ENCODE measurements at regions not wholly inside any gene's neighbourhood (a gene's known extent, or its start where the extent isn't known, plus 50 kb on each side); places are given as distances from the start of the nearest gene placed in this dataset.
A peak's percentile ranks its signal among the peaks of the same experiment; 100 is the strongest.

DNA sequence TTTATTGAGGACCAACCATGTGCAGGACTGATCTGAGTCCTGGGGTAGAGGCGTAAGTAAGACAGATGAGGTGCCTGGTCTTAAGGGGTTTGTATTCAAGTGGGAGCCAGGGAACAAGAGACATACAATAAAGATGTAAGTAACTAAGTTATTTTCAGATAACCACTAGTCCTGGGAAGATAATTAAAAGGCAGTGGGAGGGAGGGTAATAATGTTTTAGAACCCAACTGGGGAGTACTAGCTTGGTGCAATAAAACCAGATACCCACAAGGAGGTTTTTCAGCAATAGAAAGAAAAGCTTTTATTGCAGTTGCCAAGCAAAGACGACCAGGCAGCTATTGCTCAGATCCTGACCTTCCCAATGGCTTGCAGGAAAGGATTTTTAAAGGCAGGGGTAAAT is 893.7 kb downstream of the UQCRFS1 start:
- 59 to 100% methylated on average over 1 to 2 of the region's 2 CpGs for WGBS, 2 donors
- intact Hi-C loops (cut with DNase I), result no loop called here
- H3K27me3 ChIP-seq, result no peaks in the 10 kb centered on the region
- DNase-seq (no peak), ATAC-seq (no peak)
- TF ChIP-seq, protein P1, sequence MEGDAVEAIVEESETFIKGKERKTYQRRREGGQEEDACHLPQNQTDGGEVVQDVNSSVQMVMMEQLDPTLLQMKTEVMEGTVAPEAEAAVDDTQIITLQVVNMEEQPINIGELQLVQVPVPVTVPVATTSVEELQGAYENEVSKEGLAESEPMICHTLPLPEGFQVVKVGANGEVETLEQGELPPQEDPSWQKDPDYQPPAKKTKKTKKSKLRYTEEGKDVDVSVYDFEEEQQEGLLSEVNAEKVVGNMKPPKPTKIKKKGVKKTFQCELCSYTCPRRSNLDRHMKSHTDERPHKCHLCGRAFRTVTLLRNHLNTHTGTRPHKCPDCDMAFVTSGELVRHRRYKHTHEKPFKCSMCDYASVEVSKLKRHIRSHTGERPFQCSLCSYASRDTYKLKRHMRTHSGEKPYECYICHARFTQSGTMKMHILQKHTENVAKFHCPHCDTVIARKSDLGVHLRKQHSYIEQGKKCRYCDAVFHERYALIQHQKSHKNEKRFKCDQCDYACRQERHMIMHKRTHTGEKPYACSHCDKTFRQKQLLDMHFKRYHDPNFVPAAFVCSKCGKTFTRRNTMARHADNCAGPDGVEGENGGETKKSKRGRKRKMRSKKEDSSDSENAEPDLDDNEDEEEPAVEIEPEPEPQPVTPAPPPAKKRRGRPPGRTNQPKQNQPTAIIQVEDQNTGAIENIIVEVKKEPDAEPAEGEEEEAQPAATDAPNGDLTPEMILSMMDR (IDR thresholded peaks at IDR 0.05), result no peak
- TF ChIP-seq POLR2A (IDR thresholded peaks at IDR 0.05), result no peak
- H3K9me3 ChIP-seq, result no peaks in the 10 kb centered on the region
- H3K36me3 ChIP-seq (replicated peaks in 1 of 2; ENCODE audit: insufficient read depth in 1 of 2, low read depth in 2 of 2), result no peaks in the 10 kb centered on the region
- no peak overlapping the region for H3K4me3 ChIP-seq
- H3K27ac ChIP-seq, result no peak overlapping the region
- peaks cover 2% of the 10 kb centered on the region for H3K4me1 ChIP-seq

DNA sequence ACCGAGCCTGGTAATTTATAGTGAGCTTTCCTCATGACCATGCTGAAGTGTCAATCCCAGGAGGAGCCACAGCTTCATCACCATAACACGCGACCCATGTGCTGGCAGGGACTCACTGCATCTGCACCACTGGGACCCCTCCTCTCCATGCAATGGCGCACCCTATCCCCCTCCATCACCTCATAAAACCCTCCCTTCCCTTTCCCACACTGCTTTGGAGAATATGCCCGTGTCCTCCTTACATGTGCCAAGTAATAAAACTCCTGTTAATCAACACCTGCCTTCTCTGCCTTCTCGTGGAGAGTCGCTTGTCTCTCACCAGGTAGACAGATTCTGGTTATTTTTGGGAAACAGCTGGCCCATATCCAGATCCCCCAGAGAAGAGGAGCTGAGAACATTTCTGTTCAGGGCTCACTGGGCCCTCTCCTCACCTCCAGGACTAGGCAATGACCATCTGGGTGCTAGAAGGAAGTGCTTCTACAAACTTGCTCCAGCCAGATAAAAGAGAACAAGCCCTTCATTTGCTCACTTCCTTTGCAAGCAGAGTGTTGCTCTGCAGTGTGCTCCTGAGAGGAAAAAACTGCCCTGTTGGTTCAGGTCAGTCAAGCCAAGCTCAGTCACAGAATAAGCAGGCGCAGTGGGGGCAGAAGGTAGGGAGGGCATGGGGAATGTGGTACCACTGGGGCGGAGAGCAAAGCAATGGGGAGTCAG is 894.3 kb downstream of the UQCRFS1 start:
- DNase-seq (no peak), ATAC-seq (no peak)
- H3K9me3 ChIP-seq, result no peaks in the 10 kb centered on the region
- H3K27ac ChIP-seq, result no peak overlapping the region
- H3K4me1 ChIP-seq, result peaks cover 6% of the 10 kb centered on the region
- no peak for TF ChIP-seq POLR2A (IDR thresholded peaks at IDR 0.05)
- TF ChIP-seq, protein P1 (IDR thresholded peaks at IDR 0.05), result no peak
- intact Hi-C loops (cut with DNase I), result no loop called here
- H3K36me3 ChIP-seq (replicated peaks in 1 of 2; ENCODE audit: insufficient read depth in 1 of 2, low read depth in 2 of 2), result no peaks in the 10 kb centered on the region
- H3K27me3 ChIP-seq, result no peaks in the 10 kb centered on the region
- no peak overlapping the region for H3K4me3 ChIP-seq
- 73 to 85% methylated on average over 9 of the region's 9 CpGs for WGBS, 2 donors

GRCh38 chr19:28316464-28316863 is 896.5 kb downstream of the UQCRFS1 start:
- WGBS, 2 donors, result 51 to 56% methylated on average over 7 of the region's 7 CpGs
- H3K27ac ChIP-seq, result peak overlapping the region in 1 of 4 donors; percentile 30
- no peak overlapping the region for H3K4me3 ChIP-seq
- DNase-seq, result no peak
- no peaks in the 10 kb centered on the region for H3K36me3 ChIP-seq (replicated peaks in 1 of 2; ENCODE audit: insufficient read depth in 1 of 2, low read depth in 2 of 2)
- intact Hi-C loops (cut with DNase I), result no loop called here
- no peaks in the 10 kb centered on the region for H3K27me3 ChIP-seq
- peaks cover 6% of the 10 kb centered on the region for H3K4me1 ChIP-seq
- H3K9me3 ChIP-seq, result no peaks in the 10 kb centered on the region
- ATAC-seq, result no peak
- TF ChIP-seq, protein P1 (IDR thresholded peaks at IDR 0.05), result no peak
- no peak for TF ChIP-seq POLR2A (IDR thresholded peaks at IDR 0.05)

DNA sequence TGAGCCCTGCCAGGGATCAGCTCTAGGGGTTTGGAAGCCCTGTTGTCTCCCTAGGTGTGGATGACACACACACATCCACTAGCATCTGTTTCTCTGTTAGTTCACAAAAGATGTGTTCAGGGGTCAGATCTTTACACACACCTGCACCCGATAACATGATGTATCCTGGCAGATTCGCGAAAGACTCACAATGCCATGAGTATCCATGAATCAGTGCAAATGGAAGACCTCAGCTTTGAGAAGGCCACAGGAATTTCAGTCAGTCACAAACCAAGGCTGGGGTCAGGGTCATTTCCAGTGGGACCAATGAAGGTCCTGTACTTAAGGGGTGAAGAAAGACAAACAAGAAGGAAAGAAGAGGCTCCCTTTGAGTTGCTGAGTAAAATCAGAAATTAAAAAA is 898.2 kb downstream of the UQCRFS1 start:
- Histone ChIP-seq H3K36me3 (replicated peaks in 1 of 2; ENCODE audit: insufficient read depth in 1 of 2, low read depth in 2 of 2) (no peaks in the 10 kb centered on the region), H3K4me1 (peaks cover 6% of the 10 kb centered on the region), H3K27me3 (no peaks in the 10 kb centered on the region), H3K9me3 (no peaks in the 10 kb centered on the region), H3K4me3 (no peak overlapping the region), H3K27ac (no peak overlapping the region)
- no peak for ATAC-seq
- no peak for DNase-seq
- 71 to 84% methylated on average over 3 of the region's 3 CpGs for WGBS, 2 donors
- TF ChIP-seq POLR2A (IDR thresholded peaks at IDR 0.05), result no peak
- TF ChIP-seq, protein P1 (IDR thresholded peaks at IDR 0.05), result no peak
- intact Hi-C loops (cut with DNase I), result no loop called here

DNA sequence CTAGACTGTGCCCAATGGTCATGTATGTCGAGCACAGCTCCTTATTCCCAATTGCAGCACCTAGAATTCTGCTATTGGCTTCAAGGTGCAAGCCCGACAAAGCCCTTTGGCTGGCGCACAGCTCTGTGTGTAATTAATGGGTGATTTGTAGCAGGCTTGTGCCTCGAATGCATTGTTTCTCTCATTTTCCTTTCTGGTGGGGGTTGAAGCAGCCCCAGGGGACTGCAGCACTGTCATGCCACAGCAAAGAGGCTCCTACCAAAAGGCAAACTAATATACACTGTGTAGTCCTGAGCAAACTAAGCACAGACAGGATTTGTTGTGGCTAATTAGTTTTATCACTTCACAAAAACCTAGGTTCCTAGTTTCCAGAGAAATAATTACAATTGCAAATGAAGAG is 898.7 kb downstream of the UQCRFS1 start:
- no peaks in the 10 kb centered on the region for H3K9me3 ChIP-seq
- ATAC-seq (no peak), DNase-seq (no peak)
- no peak for TF ChIP-seq POLR2A (IDR thresholded peaks at IDR 0.05)
- TF ChIP-seq, protein P1 (IDR thresholded peaks at IDR 0.05), result no peak
- H3K27me3 ChIP-seq, result no peaks in the 10 kb centered on the region
- 68 to 72% methylated on average over 3 to 4 of the region's 4 CpGs for WGBS, 2 donors
- H3K4me3 ChIP-seq, result no peak overlapping the region
- H3K27ac ChIP-seq, result peak overlapping the region in 2 of 4 donors; percentile 49 to 67
- H3K36me3 ChIP-seq (replicated peaks in 1 of 2; ENCODE audit: insufficient read depth in 1 of 2, low read depth in 2 of 2), result no peaks in the 10 kb centered on the region
- H3K4me1 ChIP-seq, result peaks cover 6% of the 10 kb centered on the region
- intact Hi-C loops (cut with DNase I), result no loop called here
